ENCODE measurements at regions not wholly inside any gene's neighbourhood (a gene's known extent, or its start where the extent isn't known, plus 50 kb on each side); places are given as distances from the start of the nearest gene placed in this dataset.

DNA sequence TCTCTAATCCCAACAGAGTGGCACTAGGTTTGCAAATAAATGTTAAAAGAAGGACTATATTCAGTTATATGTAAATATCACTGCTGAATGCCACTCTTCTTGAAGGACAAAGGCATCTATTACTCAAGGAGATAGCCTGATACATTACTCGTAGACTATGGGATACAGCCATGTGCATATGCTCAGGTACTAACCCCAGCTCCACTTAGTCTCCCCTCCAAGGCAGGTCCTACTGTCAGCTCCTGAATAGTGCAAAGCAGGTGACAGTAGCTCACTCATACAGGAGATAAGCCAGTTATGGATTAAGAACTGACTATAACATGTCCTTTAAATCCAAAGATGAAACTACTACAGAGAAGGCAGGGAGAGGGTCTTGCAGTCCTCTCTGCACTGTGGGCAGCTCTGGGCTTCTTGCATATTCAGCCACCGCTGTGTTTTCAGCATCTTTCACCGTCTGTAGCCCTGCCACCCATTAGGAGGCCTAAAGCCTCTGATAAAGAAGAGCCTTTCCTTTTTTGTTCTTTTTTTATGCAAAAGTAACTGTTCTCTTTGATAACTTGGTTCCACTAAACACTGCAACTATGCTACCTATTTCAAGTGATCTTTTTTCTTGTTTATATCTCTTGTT lies 135.1 kb upstream of the EPB41L3 start:
- POLR2A ChIA-PET: no interaction called here
- Histone ChIP-seq H3K4me1 (ENCODE audit: insufficient read depth, low read length, poor library complexity, severe bottlenecking) (no peaks in the 10 kb centered on the region), H3K4me3 (ENCODE audit: low read depth, low read length, poor library complexity, severe bottlenecking) (no peak overlapping the region), H3K9me3 (ENCODE audit: low read length) (no peaks in the 10 kb centered on the region), H3K36me3 (ENCODE audit: insufficient read depth, low read length) (no peaks in the 10 kb centered on the region), H2AFZ (ENCODE audit: low read length) (no peak overlapping the region), H3K79me2 (ENCODE audit: insufficient read depth, low read depth, low read length) (no peaks in the 10 kb centered on the region), H3K9me2 (ENCODE audit: insufficient read depth, low read length) (no peaks in the 10 kb centered on the region), H3K4me2 (ENCODE audit: low read length) (no peak overlapping the region), H4K20me1 (ENCODE audit: insufficient read depth, low read length) (no peaks in the 10 kb centered on the region), H3K27ac (ENCODE audit: low read depth, low read length, poor library complexity, severe bottlenecking) (no peak overlapping the region)
- CTCF ChIA-PET (ENCODE audit: unreplicated experiment): no interaction called here
- no peak for DNase-seq (ENCODE audit: low spot score)
- BruUV-seq (replicated peaks): no TSS peak
- intact Hi-C loops (cut with micrococcal nuclease; ENCODE audit: unreplicated experiment): no loop called here
- no peak for TF ChIP-seq EZH2phosphoT487 (IDR thresholded peaks at IDR 0.05; ENCODE audit: borderline replicate concordance, low read depth, low read length)
- TF ChIP-seq, protein P1, sequence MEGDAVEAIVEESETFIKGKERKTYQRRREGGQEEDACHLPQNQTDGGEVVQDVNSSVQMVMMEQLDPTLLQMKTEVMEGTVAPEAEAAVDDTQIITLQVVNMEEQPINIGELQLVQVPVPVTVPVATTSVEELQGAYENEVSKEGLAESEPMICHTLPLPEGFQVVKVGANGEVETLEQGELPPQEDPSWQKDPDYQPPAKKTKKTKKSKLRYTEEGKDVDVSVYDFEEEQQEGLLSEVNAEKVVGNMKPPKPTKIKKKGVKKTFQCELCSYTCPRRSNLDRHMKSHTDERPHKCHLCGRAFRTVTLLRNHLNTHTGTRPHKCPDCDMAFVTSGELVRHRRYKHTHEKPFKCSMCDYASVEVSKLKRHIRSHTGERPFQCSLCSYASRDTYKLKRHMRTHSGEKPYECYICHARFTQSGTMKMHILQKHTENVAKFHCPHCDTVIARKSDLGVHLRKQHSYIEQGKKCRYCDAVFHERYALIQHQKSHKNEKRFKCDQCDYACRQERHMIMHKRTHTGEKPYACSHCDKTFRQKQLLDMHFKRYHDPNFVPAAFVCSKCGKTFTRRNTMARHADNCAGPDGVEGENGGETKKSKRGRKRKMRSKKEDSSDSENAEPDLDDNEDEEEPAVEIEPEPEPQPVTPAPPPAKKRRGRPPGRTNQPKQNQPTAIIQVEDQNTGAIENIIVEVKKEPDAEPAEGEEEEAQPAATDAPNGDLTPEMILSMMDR (conservative IDR thresholded peaks at IDR 0.05; ENCODE audit: low read length): no peak

DNA sequence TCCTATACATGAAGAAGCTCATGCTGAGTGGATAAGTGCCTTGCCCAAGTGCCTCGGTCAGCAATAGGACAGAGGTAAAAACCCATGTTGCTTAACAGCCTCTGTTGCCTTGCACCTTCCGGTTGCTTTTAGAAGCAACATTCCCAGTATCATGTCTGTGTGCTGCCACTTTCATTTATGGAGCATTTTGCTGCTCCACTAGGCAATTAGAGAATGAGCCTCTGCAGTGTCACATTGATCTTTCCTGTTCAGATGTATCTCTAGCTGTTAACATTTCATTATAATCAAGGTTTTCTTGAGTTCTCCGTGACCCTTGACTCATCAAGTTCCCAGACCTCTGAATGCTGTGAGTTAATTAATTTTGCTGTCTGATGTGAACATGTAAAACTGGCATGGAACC lies 134.5 kb upstream of the EPB41L3 start:
- CTCF ChIA-PET (ENCODE audit: unreplicated experiment): no interaction called here

DNA sequence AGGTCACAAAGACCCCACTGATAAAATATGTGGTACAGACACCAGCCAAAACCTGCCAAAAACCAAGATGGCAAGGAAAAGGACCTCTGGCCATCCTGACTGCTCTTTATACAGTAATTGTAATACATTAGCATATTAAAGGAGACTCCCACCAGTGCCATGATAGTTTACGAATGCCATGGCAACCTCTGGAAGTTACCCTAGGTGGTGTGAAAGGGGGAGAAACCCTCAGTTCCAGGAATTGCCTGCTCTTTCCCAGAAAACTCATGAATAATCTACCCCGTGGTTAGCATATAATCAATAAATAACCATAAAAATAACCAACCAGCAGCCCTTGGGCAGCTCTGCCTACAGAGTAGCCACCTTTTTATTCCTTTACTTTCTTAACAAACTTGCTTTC lies 129.8 kb upstream of the EPB41L3 start:
- DNase-seq (ENCODE audit: low spot score): no peak
- no peaks in the 10 kb centered on the region for H3K79me2 ChIP-seq (ENCODE audit: insufficient read depth, low read depth, low read length)
- no peaks in the 10 kb centered on the region for H3K4me1 ChIP-seq (ENCODE audit: insufficient read depth, low read length, poor library complexity, severe bottlenecking)
- no peaks in the 10 kb centered on the region for H4K20me1 ChIP-seq (ENCODE audit: insufficient read depth, low read length)
- no peaks in the 10 kb centered on the region for H3K9me3 ChIP-seq (ENCODE audit: low read length)
- TF ChIP-seq, protein P1 (conservative IDR thresholded peaks at IDR 0.05; ENCODE audit: low read length): no peak
- TF ChIP-seq EZH2phosphoT487 (IDR thresholded peaks at IDR 0.05; ENCODE audit: borderline replicate concordance, low read depth, low read length): no peak
- no TSS peak for BruUV-seq (replicated peaks)
- intact Hi-C loops (cut with micrococcal nuclease; ENCODE audit: unreplicated experiment): no loop called here
- H3K4me2 ChIP-seq (ENCODE audit: low read length): no peak overlapping the region
- no peaks in the 10 kb centered on the region for H3K36me3 ChIP-seq (ENCODE audit: insufficient read depth, low read length)
- H3K4me3 ChIP-seq (ENCODE audit: low read depth, low read length, poor library complexity, severe bottlenecking): no peak overlapping the region
- H2AFZ ChIP-seq (ENCODE audit: low read length): no peak overlapping the region
- no peak overlapping the region for H3K27ac ChIP-seq (ENCODE audit: low read depth, low read length, poor library complexity, severe bottlenecking)
- ChIA-PET POLR2A (no interaction called here), CTCF (ENCODE audit: unreplicated experiment) (no interaction called here)
- no peaks in the 10 kb centered on the region for H3K9me2 ChIP-seq (ENCODE audit: insufficient read depth, low read length)

More for the DNA sequence above, 134.5 kb upstream of the EPB41L3 start:
- H2AFZ ChIP-seq (ENCODE audit: low read length): no peak overlapping the region
- H3K9me3 ChIP-seq (ENCODE audit: low read length): no peaks in the 10 kb centered on the region
- TF ChIP-seq, protein P1 (conservative IDR thresholded peaks at IDR 0.05; ENCODE audit: low read length): no peak
- TF ChIP-seq EZH2phosphoT487 (IDR thresholded peaks at IDR 0.05; ENCODE audit: borderline replicate concordance, low read depth, low read length): no peak
- POLR2A ChIA-PET: no interaction called here
- no peaks in the 10 kb centered on the region for H3K36me3 ChIP-seq (ENCODE audit: insufficient read depth, low read length)
- intact Hi-C loops (cut with micrococcal nuclease; ENCODE audit: unreplicated experiment): no loop called here
- H3K79me2 ChIP-seq (ENCODE audit: insufficient read depth, low read depth, low read length): no peaks in the 10 kb centered on the region
- H3K27ac ChIP-seq (ENCODE audit: low read depth, low read length, poor library complexity, severe bottlenecking): no peak overlapping the region
- DNase-seq (ENCODE audit: low spot score): no peak
- no peak overlapping the region for H3K4me3 ChIP-seq (ENCODE audit: low read depth, low read length, poor library complexity, severe bottlenecking)
- no peaks in the 10 kb centered on the region for H4K20me1 ChIP-seq (ENCODE audit: insufficient read depth, low read length)
- H3K4me1 ChIP-seq (ENCODE audit: insufficient read depth, low read length, poor library complexity, severe bottlenecking): no peaks in the 10 kb centered on the region
- no TSS peak for BruUV-seq (replicated peaks)
- H3K9me2 ChIP-seq (ENCODE audit: insufficient read depth, low read length): no peaks in the 10 kb centered on the region
- H3K4me2 ChIP-seq (ENCODE audit: low read length): no peak overlapping the region
